Activated naive CD8-positive, alpha-beta T cell treated with anti-CD3 and anti-CD28 coated beads, Interleukin-2, amount 50 U/mL, for 24 hours (primary cell): ENCODE measurements at regions not wholly inside any gene's neighbourhood (a gene's known extent, or its start where the extent isn't known, plus 50 kb on each side); places are given as distances from the start of the nearest gene placed in this dataset.

Experiments
- ATAC-seq: fragments of 150-1000 bp; cut with Tn5 transposase; one replicate; pipeline ENCODE4 v1.10.0; 2021
- DNase-seq: peaks from one replicate; pipeline ENCODE4 v3.0.0; 2021
- H3K27ac Mint-ChIP-seq: one replicate; pipeline ENCODE4 v1.8.0; 2021; ENCODE audit warnings: mild to moderate bottlenecking, mixed read lengths
- H3K27me3 Mint-ChIP-seq: one replicate; pipeline ENCODE4 v1.8.0; 2021; ENCODE audit warnings: mixed read lengths
- H3K36me3 Mint-ChIP-seq: one replicate; pipeline ENCODE4 v1.8.0; 2021; ENCODE audit warnings: low read depth, mixed read lengths
- H3K4me1 Mint-ChIP-seq: one replicate; pipeline ENCODE4 v1.8.0; 2021; ENCODE audit warnings: mixed read lengths
- H3K4me3 Mint-ChIP-seq: one replicate; pipeline ENCODE4 v1.8.0; 2021; ENCODE audit warnings: mild to moderate bottlenecking, moderate library complexity, mixed read lengths
- H3K9me3 Mint-ChIP-seq: one replicate; pipeline ENCODE4 v1.8.0; 2021; ENCODE audit warnings: mixed read lengths

DNA sequence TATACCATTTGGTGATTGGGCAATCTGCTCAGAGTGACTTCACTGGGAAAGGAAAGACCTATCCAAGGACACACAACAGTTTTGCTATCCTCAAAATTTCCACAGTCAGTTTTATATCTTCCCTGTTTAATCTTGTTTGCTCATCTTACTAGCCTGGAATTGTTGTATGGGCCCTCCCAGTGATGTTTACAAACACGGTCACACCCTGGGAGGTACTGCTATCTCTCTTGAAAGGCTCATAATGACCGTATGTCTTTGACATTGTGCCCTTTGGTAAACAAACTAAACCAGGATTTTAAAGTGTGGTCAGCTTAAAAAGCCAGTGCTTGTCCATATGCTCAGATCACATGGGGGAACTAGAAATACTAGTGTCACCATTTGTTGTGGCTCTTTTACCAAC, 277.0 kb downstream of the CDH2 start:
- H3K36me3 Mint-ChIP-seq, result no peaks in the 10 kb centered on the region
- no peaks in the 10 kb centered on the region for H3K27me3 Mint-ChIP-seq
- ATAC-seq (no peak), DNase-seq (no peak)
- no peak overlapping the region for H3K27ac Mint-ChIP-seq
- H3K4me1 Mint-ChIP-seq, result no peaks in the 10 kb centered on the region
- peaks cover 13% of the 10 kb centered on the region for H3K9me3 Mint-ChIP-seq
- H3K4me3 Mint-ChIP-seq, result no peak overlapping the region

- peaks cover 20% of the 10 kb centered on the region for H3K9me3 Mint-ChIP-seq
- H3K4me3 Mint-ChIP-seq, result no peak overlapping the region
- H3K27me3 Mint-ChIP-seq, result no peaks in the 10 kb centered on the region
- ATAC-seq (no peak), DNase-seq (no peak)
- H3K27ac Mint-ChIP-seq, result no peak overlapping the region
- no peaks in the 10 kb centered on the region for H3K36me3 Mint-ChIP-seq
- no peaks in the 10 kb centered on the region for H3K4me1 Mint-ChIP-seq
Observed at GRCh38 chr18:27894746-27895145, 282.2 kb downstream of the CDH2 start.

- peaks cover 14% of the 10 kb centered on the region for H3K9me3 Mint-ChIP-seq
- no peaks in the 10 kb centered on the region for H3K4me1 Mint-ChIP-seq
- no peaks in the 10 kb centered on the region for H3K27me3 Mint-ChIP-seq
- DNase-seq, result no peak
- H3K27ac Mint-ChIP-seq, result no peak overlapping the region
- ATAC-seq, result no peak
- no peak overlapping the region for H3K4me3 Mint-ChIP-seq
- no peaks in the 10 kb centered on the region for H3K36me3 Mint-ChIP-seq
Observed at GRCh38 chr18:27887711-27888495, 289.0 kb downstream of the CDH2 start.

DNA sequence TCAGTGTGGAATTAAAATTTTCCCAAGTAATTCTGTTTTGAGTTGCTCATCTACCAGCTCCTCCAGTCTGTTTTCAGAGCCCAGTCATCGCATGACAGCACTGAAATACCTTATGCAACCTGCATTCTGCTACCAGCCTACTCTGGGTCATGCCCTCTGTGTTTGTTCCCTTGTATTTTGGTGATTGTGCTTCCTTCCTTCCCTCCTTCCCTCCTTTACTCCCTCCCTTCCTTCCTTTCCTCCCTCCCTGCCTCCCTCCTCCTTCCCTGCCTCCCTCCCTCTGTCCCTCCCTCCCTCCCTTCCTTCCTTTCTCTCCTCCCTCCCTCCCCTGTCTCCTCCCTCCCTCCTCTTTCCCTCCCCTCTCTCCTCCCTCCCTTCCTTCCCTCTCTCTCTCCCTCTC, 289.6 kb downstream of the CDH2 start:
- Mint-ChIP-seq H3K36me3 (no peaks in the 10 kb centered on the region), H3K4me3 (no peak overlapping the region), H3K27ac (no peak overlapping the region), H3K27me3 (no peaks in the 10 kb centered on the region), H3K9me3 (peaks cover 10% of the 10 kb centered on the region), H3K4me1 (no peaks in the 10 kb centered on the region)
- ATAC-seq, result no peak
- DNase-seq, result no peak

DNA sequence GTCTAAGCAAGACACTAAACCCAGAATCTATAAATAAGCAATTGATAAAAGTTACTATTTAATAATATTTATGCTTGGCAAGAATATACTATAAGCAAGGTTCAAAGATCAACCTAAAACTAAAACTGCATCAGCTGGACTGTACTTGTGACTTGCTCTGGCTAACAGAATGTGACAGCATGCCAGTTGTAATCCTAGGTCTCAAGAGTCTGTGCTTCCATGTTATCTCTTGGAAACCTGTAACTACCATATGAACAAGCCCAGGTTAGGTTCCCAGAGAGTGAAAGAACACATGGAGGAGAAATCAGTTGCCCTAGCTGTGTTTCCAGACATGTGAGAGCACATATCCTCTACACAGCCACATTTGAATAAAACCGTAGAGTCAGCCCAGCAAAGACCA, 297.4 kb downstream of the CDH2 start:
- Mint-ChIP-seq H3K9me3 (peaks cover 15% of the 10 kb centered on the region), H3K27ac (no peak overlapping the region), H3K27me3 (no peaks in the 10 kb centered on the region), H3K4me3 (no peak overlapping the region), H3K4me1 (no peaks in the 10 kb centered on the region), H3K36me3 (no peaks in the 10 kb centered on the region)
- DNase-seq, result no peak
- no peak for ATAC-seq

GRCh38 chr18:27871726-27872125, 305.2 kb downstream of the CDH2 start:
- no peak for ATAC-seq
- no peak overlapping the region for H3K27ac Mint-ChIP-seq

GRCh38 chr18:27869735-27870134, 307.2 kb downstream of the CDH2 start:
- Mint-ChIP-seq H3K27ac (no peak overlapping the region), H3K4me3 (no peak overlapping the region), H3K4me1 (no peaks in the 10 kb centered on the region), H3K27me3 (no peaks in the 10 kb centered on the region), H3K9me3 (peaks cover 6% of the 10 kb centered on the region), H3K36me3 (no peaks in the 10 kb centered on the region)
- DNase-seq, result no peak
- no peak for ATAC-seq

More at GRCh38 chr18:27871726-27872125, 305.2 kb downstream of the CDH2 start:
- Mint-ChIP-seq H3K27me3 (no peaks in the 10 kb centered on the region), H3K36me3 (no peaks in the 10 kb centered on the region), H3K4me1 (no peaks in the 10 kb centered on the region), H3K9me3 (peaks cover 8% of the 10 kb centered on the region), H3K4me3 (no peak overlapping the region)
- no peak for DNase-seq

DNA sequence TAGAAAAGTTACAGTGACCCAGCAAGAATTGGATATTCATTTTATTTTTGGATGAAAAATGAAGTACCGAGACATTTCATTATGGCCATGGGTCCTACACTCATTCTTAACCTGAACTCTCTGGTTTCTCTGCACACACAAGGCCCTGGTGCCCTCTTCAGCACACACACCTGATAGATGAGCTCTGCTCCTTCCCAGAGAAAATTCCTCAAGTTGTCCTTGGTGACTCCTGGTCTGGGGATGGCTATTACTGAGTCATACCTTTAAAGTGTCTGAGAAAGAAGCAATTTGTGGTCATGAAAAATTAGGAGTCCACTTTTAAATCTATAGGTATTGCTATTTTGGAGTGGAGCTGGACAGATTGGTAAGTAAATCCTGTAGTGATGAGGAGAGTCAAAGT, 311.5 kb downstream of the CDH2 start:
- no peaks in the 10 kb centered on the region for H3K36me3 Mint-ChIP-seq
- no peak for DNase-seq
- H3K4me3 Mint-ChIP-seq, result no peak overlapping the region
- no peaks in the 10 kb centered on the region for H3K27me3 Mint-ChIP-seq
- no peaks in the 10 kb centered on the region for H3K9me3 Mint-ChIP-seq
- no peaks in the 10 kb centered on the region for H3K4me1 Mint-ChIP-seq
- H3K27ac Mint-ChIP-seq, result no peak overlapping the region
- ATAC-seq, result no peak

GRCh38 chr18:27863780-27864430, 313.0 kb downstream of the CDH2 start:
- ATAC-seq (no peak), DNase-seq (no peak)
- no peaks in the 10 kb centered on the region for H3K9me3 Mint-ChIP-seq
- H3K36me3 Mint-ChIP-seq, result no peaks in the 10 kb centered on the region
- no peak overlapping the region for H3K27ac Mint-ChIP-seq
- no peak overlapping the region for H3K4me3 Mint-ChIP-seq
- H3K27me3 Mint-ChIP-seq, result no peaks in the 10 kb centered on the region
- H3K4me1 Mint-ChIP-seq, result no peaks in the 10 kb centered on the region

DNA sequence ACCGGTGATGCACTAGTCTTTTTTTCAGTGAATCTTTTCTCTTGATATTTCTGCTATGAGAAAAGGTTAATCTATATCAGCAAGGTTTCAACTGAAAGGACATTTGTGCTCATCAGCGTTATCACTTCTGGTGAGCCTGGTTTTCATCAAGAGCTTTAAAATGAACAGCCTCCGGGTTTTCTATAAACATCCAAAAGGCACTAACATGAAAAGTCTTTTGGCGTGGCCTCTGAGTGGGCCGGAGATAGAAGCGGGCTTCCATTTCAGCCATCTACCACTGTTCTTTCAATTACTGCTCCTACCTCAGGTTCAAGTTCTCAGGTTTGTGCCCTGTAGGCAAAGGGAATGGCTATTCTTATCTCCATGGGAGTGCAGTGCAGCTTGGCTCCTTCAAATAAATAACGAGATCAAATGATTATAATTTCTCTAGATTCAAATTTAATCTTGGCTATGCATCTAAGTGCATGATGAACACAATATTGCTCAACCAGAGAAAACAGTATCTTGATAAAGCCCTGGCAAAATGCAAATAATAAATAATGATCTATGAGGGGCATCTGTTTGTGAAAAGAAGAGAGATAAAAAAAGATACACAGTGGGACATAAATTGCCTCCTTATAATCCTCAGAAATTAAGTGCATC, 314.8 kb downstream of the CDH2 start:
- no peaks in the 10 kb centered on the region for H3K9me3 Mint-ChIP-seq
- H3K27me3 Mint-ChIP-seq, result no peaks in the 10 kb centered on the region

GRCh38 chr18:27861539-27861938, 315.4 kb downstream of the CDH2 start:
- no peaks in the 10 kb centered on the region for H3K9me3 Mint-ChIP-seq
- no peak overlapping the region for H3K4me3 Mint-ChIP-seq
- no peak overlapping the region for H3K27ac Mint-ChIP-seq
- no peaks in the 10 kb centered on the region for H3K4me1 Mint-ChIP-seq
- no peaks in the 10 kb centered on the region for H3K36me3 Mint-ChIP-seq
- DNase-seq, result no peak
- no peaks in the 10 kb centered on the region for H3K27me3 Mint-ChIP-seq
- no peak for ATAC-seq

More for the DNA sequence above, 314.8 kb downstream of the CDH2 start:
- no peak for ATAC-seq
- Mint-ChIP-seq H3K36me3 (no peaks in the 10 kb centered on the region), H3K4me3 (no peak overlapping the region), H3K4me1 (no peaks in the 10 kb centered on the region), H3K27ac (no peak overlapping the region)
- DNase-seq, result no peak

- H3K9me3 Mint-ChIP-seq, result no peaks in the 10 kb centered on the region
- no peak overlapping the region for H3K27ac Mint-ChIP-seq
- H3K4me1 Mint-ChIP-seq, result no peaks in the 10 kb centered on the region
- H3K36me3 Mint-ChIP-seq, result no peaks in the 10 kb centered on the region
- DNase-seq, result no peak
- no peak for ATAC-seq
- H3K27me3 Mint-ChIP-seq, result no peaks in the 10 kb centered on the region
- no peak overlapping the region for H3K4me3 Mint-ChIP-seq
Observed at GRCh38 chr18:27860701-27861107, 316.2 kb downstream of the CDH2 start.

DNA sequence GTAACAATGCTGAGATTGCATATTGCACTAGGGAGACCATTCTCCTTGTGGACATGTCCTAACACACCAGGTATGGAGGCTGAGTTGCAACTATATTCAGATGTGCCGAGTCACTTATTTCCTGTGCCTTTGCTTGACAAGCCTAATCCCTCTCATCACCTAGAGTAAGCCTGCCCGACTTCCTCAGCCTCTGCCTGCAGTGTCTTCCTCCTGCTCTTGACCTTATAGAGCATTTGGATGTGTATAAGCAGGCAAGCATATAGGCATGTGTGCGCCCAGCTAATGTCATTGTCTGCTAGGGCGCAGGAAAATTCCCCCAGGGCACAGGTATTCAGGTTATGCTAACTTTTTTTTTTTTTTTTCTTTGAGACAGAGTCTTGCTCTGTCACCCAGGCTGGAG, 316.9 kb downstream of the CDH2 start:
- Mint-ChIP-seq H3K27me3 (no peaks in the 10 kb centered on the region), H3K36me3 (no peaks in the 10 kb centered on the region), H3K4me1 (no peaks in the 10 kb centered on the region), H3K9me3 (peaks cover under 1% of the 10 kb centered on the region), H3K4me3 (no peak overlapping the region), H3K27ac (no peak overlapping the region)
- ATAC-seq (no peak), DNase-seq (no peak)

DNA sequence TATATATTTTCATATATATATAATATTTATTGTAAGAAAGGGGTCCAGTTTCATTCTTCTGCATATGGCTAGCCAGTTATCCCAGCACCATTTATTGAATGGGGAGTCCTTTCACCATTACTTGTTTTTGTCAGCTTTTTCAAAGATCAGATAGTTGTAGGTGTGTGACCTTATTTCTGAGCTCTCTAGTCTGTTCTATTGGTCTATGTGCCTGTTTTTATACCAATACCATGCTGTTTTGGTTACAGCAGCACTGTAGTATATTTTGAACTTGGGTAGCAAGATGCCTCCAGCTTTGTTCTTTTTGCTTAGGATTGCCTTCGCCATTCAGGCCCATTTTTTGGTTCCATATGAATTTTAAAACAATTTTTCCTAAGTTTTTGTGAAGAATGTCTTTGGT, 320.1 kb downstream of the CDH2 start:
- Mint-ChIP-seq H3K4me3 (no peak overlapping the region), H3K9me3 (peaks cover 9% of the 10 kb centered on the region), H3K27me3 (no peaks in the 10 kb centered on the region), H3K4me1 (no peaks in the 10 kb centered on the region), H3K36me3 (no peaks in the 10 kb centered on the region), H3K27ac (no peak overlapping the region)
- no peak for DNase-seq
- no peak for ATAC-seq

GRCh38 chr18:27855486-27855885, 321.4 kb downstream of the CDH2 start:
- no peaks in the 10 kb centered on the region for H3K36me3 Mint-ChIP-seq
- ATAC-seq (no peak), DNase-seq (no peak)

More at GRCh38 chr18:27855486-27855885, 321.4 kb downstream of the CDH2 start:
- H3K27ac Mint-ChIP-seq, result no peak overlapping the region
- H3K4me3 Mint-ChIP-seq, result no peak overlapping the region
- peaks cover 11% of the 10 kb centered on the region for H3K9me3 Mint-ChIP-seq
- H3K4me1 Mint-ChIP-seq, result no peaks in the 10 kb centered on the region
- H3K27me3 Mint-ChIP-seq, result no peaks in the 10 kb centered on the region
